ENCODE measurements at regions not wholly inside any gene's neighbourhood (a gene's known extent, or its start where the extent isn't known, plus 50 kb on each side); places are given as distances from the start of the nearest gene placed in this dataset.
A peak's percentile ranks its signal among the peaks of the same experiment; 100 is the strongest.

- FAIRE-seq (no peak), DNase-seq (ENCODE audit: insufficient read length, low spot score) (no peak)
Observed at GRCh38 chr1:29858646-29859045, 622.3 kb downstream of the PTPRU start.

GRCh38 chr1:29856340-29857114 lies 620.2 kb downstream of the PTPRU start:
- DNase-seq (ENCODE audit: insufficient read length, low spot score) (no peak), FAIRE-seq (no peak)

- DNase-seq (ENCODE audit: insufficient read length, low spot score): no peak
- no peak for FAIRE-seq
Observed at GRCh38 chr1:29855561-29856160, 619.3 kb downstream of the PTPRU start.

- DNase-seq (ENCODE audit: insufficient read length, low spot score) (no peak), FAIRE-seq (no peak)
Observed at GRCh38 chr1:29854700-29855276, 618.5 kb downstream of the PTPRU start.

DNA sequence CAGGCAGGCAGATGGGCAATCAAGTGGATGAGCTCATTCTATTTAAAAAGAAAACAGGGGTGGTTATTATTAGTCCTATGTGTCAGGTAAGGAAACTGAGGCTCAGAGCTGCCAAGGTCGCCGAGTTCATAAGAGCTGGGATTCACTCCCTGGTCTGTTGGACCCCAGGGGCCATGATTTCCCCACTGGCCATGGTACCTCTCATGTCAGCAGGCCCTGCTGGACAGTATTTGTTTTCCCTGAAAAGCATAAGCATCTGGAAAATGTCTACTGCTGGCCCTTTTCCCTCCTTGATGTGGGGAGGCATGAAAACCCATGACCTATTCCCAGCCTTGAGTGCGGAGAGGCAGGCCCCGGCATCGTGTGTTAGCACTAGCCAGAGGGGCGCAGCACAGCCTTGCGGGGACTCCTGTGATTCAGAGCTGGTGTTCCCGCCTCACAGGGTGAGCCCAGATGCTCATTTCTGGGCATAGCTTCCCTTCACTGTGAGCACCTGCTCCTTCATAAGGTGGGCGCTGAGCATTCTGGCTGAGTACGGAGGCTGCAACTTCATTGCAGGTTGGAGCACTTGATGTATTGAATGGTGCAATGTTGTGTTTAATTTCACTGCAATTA lies 617.5 kb downstream of the PTPRU start:
- no peak for DNase-seq (ENCODE audit: insufficient read length, low spot score)

GRCh38 chr1:29852248-29852647 lies 615.9 kb downstream of the PTPRU start:
- DNase-seq (ENCODE audit: insufficient read length, low spot score): no peak
- no peak for FAIRE-seq

More for the DNA sequence above, 617.5 kb downstream of the PTPRU start:
- no peak for FAIRE-seq

- no peak for FAIRE-seq
- DNase-seq (ENCODE audit: insufficient read length, low spot score): no peak
Observed at GRCh38 chr1:29851691-29852090, 615.4 kb downstream of the PTPRU start.

DNA sequence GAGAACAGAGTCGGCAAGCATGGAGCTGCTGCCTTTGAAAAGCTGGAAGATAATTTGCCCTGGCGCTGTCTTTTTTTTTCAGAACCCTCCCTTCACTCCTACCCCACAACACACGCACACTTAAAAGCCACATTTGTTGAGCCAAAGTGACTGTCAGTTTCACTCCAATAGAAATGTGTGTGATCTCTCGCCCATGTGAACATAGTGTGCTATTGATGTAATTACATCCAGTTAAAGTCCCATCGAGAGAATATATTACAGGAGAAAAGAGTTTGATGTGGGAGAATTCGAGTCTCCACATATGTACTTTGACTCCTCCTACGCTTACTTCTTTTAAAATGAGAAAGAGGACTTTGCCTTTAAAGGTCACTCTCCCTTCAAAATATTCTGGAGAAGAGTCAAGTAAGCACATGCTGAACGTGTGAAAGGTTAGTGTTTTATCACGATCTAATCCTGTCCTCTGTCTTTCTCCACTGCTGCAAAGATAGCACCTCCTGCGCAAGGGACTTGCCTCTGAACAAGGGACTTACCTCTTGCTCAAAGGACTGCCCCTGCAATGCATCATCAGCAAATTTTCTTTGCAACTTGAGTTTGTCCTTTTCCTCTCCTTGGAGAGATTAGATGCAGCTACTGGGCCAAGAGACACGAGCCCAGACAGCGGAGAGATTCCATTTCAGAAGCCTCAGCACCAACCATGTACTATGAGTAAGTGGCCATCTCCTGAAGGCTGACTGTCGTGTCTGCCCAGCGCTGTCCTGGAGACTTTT lies 613.9 kb downstream of the PTPRU start:
- DNase-seq (ENCODE audit: insufficient read length, low spot score) (no peak), FAIRE-seq (no peak)

DNA sequence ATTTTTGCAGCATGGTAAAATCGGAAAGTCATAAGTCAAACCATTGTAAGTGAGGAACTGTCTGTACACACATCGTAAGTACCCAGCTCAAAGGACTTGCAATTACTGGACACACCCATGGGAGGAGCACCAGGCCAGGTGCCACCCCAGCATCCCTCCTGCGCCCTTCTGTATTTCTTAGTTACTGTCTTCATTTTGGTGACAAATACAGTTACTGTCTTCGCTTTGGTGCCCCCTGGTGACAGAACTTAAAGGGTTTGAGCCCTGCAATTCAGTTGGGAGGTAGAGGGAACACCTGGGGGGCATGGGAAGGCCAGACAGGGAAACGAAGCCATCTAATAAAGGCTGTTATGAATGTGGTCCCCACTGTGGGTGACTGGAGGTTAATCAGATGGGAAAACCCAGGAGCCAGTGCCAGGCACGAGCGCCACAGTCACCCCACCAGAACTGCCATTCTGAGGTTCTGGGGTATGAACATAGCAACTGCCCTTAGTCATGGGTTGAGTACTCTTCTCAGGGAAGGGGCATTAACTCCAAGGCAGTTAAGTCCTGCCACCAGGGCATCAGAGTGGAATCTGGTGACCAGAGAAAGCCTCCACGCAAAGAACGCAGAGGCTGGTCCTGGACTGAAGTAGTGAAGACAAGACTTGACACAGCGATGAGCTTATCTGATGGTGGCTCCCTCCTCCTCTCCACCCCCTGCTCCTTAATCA lies 612.9 kb downstream of the PTPRU start:
- FAIRE-seq: no peak
- DNase-seq (ENCODE audit: insufficient read length, low spot score): peak; percentile 19

DNA sequence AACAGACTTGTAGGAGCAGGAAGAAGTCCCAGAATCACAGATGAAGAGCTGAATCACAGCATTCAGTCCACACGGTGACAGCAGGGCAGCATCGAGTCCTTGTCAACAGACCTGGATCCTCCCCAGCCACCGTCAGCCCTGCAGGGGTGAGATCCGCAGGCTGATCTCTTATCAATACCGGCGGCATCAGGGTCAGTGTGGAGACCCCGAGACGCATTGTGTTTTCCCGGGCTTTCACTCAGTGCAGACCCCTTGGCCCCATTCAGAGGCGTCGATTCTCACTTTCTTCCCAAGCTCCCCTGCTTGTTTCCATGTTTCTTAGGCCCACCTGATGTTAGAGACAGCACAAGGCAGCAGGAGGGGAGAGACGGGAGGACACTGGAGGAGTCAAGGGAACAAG lies 609.6 kb downstream of the PTPRU start:
- FAIRE-seq (no peak), DNase-seq (ENCODE audit: insufficient read length, low spot score) (no peak)

DNA sequence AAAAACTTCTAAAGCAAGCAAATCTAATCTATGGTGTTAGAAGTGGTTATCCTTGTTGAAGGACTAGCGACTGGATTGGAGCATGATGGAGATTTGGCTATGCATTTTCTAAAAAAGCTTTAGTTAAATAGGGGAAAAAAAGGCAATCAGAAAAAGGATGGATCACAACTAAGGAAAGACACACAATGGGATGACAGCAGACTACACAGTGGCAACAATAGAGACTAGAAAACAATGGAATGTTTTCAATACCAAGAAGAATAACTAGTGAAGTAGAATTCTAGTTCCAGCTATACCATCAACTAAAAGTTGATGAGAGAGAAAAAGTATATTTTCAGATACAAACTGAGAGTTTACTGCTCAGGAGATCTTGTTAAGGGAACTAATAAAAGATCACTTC lies 605.8 kb downstream of the PTPRU start:
- FAIRE-seq: no peak
- no peak for DNase-seq (ENCODE audit: insufficient read length, low spot score)

GRCh38 chr1:29839726-29840125 lies 603.4 kb downstream of the PTPRU start:
- FAIRE-seq: no peak
- DNase-seq (ENCODE audit: insufficient read length, low spot score): no peak

- no peak for FAIRE-seq
- DNase-seq (ENCODE audit: insufficient read length, low spot score): no peak
Observed at GRCh38 chr1:29838738-29839320, 602.5 kb downstream of the PTPRU start.

GRCh38 chr1:29836651-29837646 lies 600.6 kb downstream of the PTPRU start:
- FAIRE-seq: no peak
- DNase-seq (ENCODE audit: insufficient read length, low spot score): no peak

DNA sequence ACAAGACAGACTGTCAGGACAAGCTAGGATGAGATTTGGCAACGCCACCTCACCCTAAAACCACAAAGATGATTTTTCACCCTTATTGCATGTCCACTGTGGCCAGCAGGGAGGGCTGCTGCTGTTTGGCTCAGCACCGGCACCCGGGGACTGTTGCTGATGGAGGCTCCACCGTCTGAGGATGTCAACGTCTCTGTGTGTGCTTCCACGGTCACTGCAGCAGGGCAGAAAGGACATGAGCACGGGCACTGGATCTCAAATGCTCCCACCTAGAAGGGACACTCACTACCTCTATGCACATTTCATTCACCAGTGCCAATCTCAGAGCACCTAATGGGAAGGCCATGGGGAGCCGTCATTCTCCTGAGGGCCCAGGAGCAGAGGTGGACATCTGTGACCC lies 599.6 kb downstream of the PTPRU start:
- DNase-seq (ENCODE audit: insufficient read length, low spot score): no peak

GRCh38 chr1:29835406-29835805 lies 599.1 kb downstream of the PTPRU start:
- no peak for FAIRE-seq

More for the DNA sequence above, 599.6 kb downstream of the PTPRU start:
- FAIRE-seq: no peak

DNA sequence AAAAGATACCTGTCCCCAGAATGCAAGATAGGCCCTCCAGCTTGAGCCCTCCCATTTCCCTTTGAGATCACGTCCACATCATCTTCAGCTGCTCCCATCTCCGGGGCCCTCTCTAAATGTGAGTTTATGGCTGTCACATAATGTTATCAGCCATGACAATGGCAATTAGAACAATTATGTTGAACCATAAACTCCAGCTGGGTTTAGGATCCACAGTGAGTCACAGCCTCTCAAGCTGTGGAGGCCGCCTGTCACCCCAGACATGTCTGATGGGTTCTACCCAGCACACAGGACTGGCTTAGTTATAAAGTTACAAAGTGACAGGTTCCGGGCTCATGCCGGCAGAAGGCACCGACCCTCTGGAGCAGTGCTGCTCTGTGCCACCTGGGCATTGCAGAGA lies 597.3 kb downstream of the PTPRU start:
- DNase-seq (ENCODE audit: insufficient read length, low spot score): no peak
- no peak for FAIRE-seq

More at GRCh38 chr1:29835406-29835805, 599.1 kb downstream of the PTPRU start:
- DNase-seq (ENCODE audit: insufficient read length, low spot score): no peak

GRCh38 chr1:29832936-29833335 lies 596.6 kb downstream of the PTPRU start:
- FAIRE-seq (no peak), DNase-seq (ENCODE audit: insufficient read length, low spot score) (no peak)

DNA sequence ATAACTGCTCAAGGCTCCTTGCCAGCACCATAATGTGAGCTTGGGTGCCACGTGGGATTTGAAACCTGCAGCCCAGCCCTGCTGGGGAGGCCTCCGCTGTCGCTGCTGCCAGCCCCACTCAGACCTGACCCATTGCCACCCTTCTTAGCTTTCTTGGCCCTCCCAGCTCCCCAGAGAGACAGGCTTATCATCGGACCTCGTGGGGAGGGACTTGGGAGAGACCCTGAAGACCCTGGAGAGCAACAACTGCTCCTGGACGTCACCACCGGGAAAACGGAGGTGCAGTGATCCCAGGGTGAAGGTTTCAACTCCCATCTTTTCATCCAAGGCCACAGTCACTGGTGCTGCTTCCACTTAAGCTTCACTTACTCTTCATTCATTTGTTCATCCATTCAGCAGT lies 596.1 kb downstream of the PTPRU start:
- DNase-seq (ENCODE audit: insufficient read length, low spot score): no peak
- no peak for FAIRE-seq
